T47D (cell line): ENCODE measurements at regions not wholly inside any gene's neighbourhood (a gene's known extent, or its start where the extent isn't known, plus 50 kb on each side); places are given as distances from the start of the nearest gene placed in this dataset.
"Not testable (repeated sequence)": the region's sequence is repeated elsewhere in the genome, so short reads cannot be mapped to it uniquely, and the experiment has no call there.

Experiments used
- DNase-seq, 2 experiments: peaks; one replicate each; pipeline versions ENCODE4 v3.0.0 to v3.0.0-alpha.2; 2011 to 2012; ENCODE audit warnings: low read depth in 1 of 2, low spot score in 1 of 2
- JUND ChIP-seq: IDR thresholded peaks from 2 replicates; pipeline ENCODE4 v1.6.1; 2012; ENCODE audit warnings: low read depth
- in situ Hi-C: cut with HindIII; loops from 2 replicates; pipeline ENCODE4 v1.10.0; 2016; ENCODE audit warnings: low sequenced_read_pairs, low pct_unique_long_range_greater_than_20kb

GRCh38 chr14:106023411-106023810 lies 497.0 kb downstream of the TMEM121 start:
- DNase-seq = no peak
- in situ Hi-C loops = no loop called here
- no peak for TF ChIP-seq JUND

- in situ Hi-C loops = no loop called here
- TF ChIP-seq JUND = no peak
- no peak for DNase-seq
Observed at GRCh38 chr14:106024983-106025604, 498.7 kb downstream of the TMEM121 start.

- no peak for DNase-seq
- in situ Hi-C loops = no loop called here
- no peak for TF ChIP-seq JUND
Observed at GRCh38 chr14:106026026-106026425, 499.6 kb downstream of the TMEM121 start.

GRCh38 chr14:106027759-106028158 lies 501.4 kb downstream of the TMEM121 start:
- in situ Hi-C loops, DNase-seq: not testable (repeated sequence)

- DNase-seq = no peak
- in situ Hi-C loops = no loop called here
- TF ChIP-seq JUND = no peak
Observed at GRCh38 chr14:106029959-106030358, 503.6 kb downstream of the TMEM121 start.

- peak; percentile 18 to 56 for DNase-seq
- in situ Hi-C loops = no loop called here
- TF ChIP-seq JUND = no peak
Observed at GRCh38 chr14:106037380-106037779, 511.0 kb downstream of the TMEM121 start.

GRCh38 chr14:106038263-106038662 lies 511.9 kb downstream of the TMEM121 start:
- no peak for DNase-seq
- in situ Hi-C loops = no loop called here
- TF ChIP-seq JUND = no peak

- peak in 1 of 2 experiments; percentile 43 for DNase-seq
- in situ Hi-C loops = no loop called here
- TF ChIP-seq JUND = no peak
Observed at GRCh38 chr14:106039400-106039799, 513.0 kb downstream of the TMEM121 start.

- DNase-seq = no peak
- no peak for TF ChIP-seq JUND
- in situ Hi-C loops = no loop called here
Observed at GRCh38 chr14:106044515-106044914, 518.1 kb downstream of the TMEM121 start.

GRCh38 chr14:106044949-106045596 lies 518.7 kb downstream of the TMEM121 start:
- DNase-seq = peak in 1 of 2 experiments; percentile 75
- TF ChIP-seq JUND = no peak
- in situ Hi-C loops = no loop called here

GRCh38 chr14:106051796-106052195 lies 525.4 kb downstream of the TMEM121 start:
- in situ Hi-C loops = no loop called here
- no peak for DNase-seq
- TF ChIP-seq JUND = no peak

GRCh38 chr14:106055289-106055688 lies 528.9 kb downstream of the TMEM121 start:
- no peak for TF ChIP-seq JUND
- DNase-seq = no peak
- in situ Hi-C loops = no loop called here

GRCh38 chr14:106058342-106058741 lies 532.0 kb downstream of the TMEM121 start:
- no peak for TF ChIP-seq JUND
- DNase-seq = no peak
- in situ Hi-C loops = no loop called here

GRCh38 chr14:106060276-106060975 lies 534.0 kb downstream of the TMEM121 start:
- DNase-seq = no peak
- in situ Hi-C loops = no loop called here
- no peak for TF ChIP-seq JUND

GRCh38 chr14:106061877-106062500 lies 535.6 kb downstream of the TMEM121 start:
- in situ Hi-C loops = not testable (repeated sequence)
- peak in 1 of 2 experiments; percentile 55 for DNase-seq
